Small intestine (tissue), 7 donors: ENCODE measurements at regions not wholly inside any gene's neighbourhood (a gene's known extent, or its start where the extent isn't known, plus 50 kb on each side); places are given as distances from the start of the nearest gene placed in this dataset.
"Not testable (repeated sequence)": the region's sequence is repeated elsewhere in the genome, so short reads cannot be mapped to it uniquely, and the experiment has no call there.

Source experiments
- DNase-seq, 2 donors: peaks; one replicate each; pipeline versions ENCODE4 v3.0.0 to v3.0.0-alpha.2; 2013
- FAIRE-seq: peaks from 2 replicates; lab custom pipeline; 2012; peaks lifted over from hg19 to GRCh38; lab: Jason Lieb, UNC
- H3K27ac ChIP-seq, 3 donors: one replicate each; pipeline ENCODE4 v1.5.1; 2013; ENCODE audit warnings: low read length in 2 of 3, mild to moderate bottlenecking in 2 of 3, control low read depth in 1 of 3, inconsistent platforms in 1 of 3, low read depth in 1 of 3, moderate library complexity in 1 of 3
- H3K27me3 ChIP-seq, 3 donors: one replicate each; pipeline ENCODE4 v1.6.1; 2013; ENCODE audit warnings: low read length in 3 of 3, inconsistent platforms in 1 of 3; ENCODE audit not compliant: control insufficient read depth in 3 of 3, insufficient read depth in 3 of 3
- H3K36me3 ChIP-seq, 3 donors: one replicate each; pipeline ENCODE4 v1.6.1; 2013; ENCODE audit warnings: low read length in 3 of 3, inconsistent platforms in 1 of 3, low read depth in 1 of 3, mild to moderate bottlenecking in 1 of 3, moderate library complexity in 1 of 3; ENCODE audit not compliant: control insufficient read depth in 3 of 3, insufficient read depth in 2 of 3
- H3K4me1 ChIP-seq, 3 donors: one replicate each; pipeline ENCODE4 v1.6.1; 2013; ENCODE audit warnings: low read length in 2 of 3, inconsistent platforms in 1 of 3, low read depth in 1 of 3, mild to moderate bottlenecking in 1 of 3, moderate library complexity in 1 of 3; ENCODE audit not compliant: control insufficient read depth in 3 of 3, insufficient read depth in 2 of 3
- H3K4me3 ChIP-seq, 3 donors: one replicate each; pipeline ENCODE4 v1.5.1; 2013; ENCODE audit warnings: low read length in 3 of 3, control low read depth in 1 of 3, inconsistent platforms in 1 of 3, low read depth in 1 of 3, mild to moderate bottlenecking in 1 of 3, moderate library complexity in 1 of 3
- H3K9me3 ChIP-seq, 2 donors: one replicate each; pipeline ENCODE4 v1.6.1; 2013; ENCODE audit warnings: low read depth in 1 of 2, low read length in 1 of 2; ENCODE audit not compliant: control insufficient read depth in 2 of 2, insufficient read depth in 1 of 2
- WGBS, 3 donors: extraction: QIAGEN DNeasy Blood & Tissue Kit; methylation state at CpG; one replicate each; pipeline ENCODE4 v1.1.7; 2013; 5-methylcytosine and 5-hydroxymethylcytosine counted together
- donor health status: healthy with polysubstance abuse.
- donor health status: control.
- donor health status: control.
- donor health status: Bipolar disorder and iron deficiency.
- donor health status: healthy.

GRCh38 chr4:67288964-67289363 is 256.3 kb downstream of the CENPC start:
- FAIRE-seq, result no peak
- DNase-seq, result no peak
- H3K9me3 ChIP-seq, result peaks cover 1 to 4% of the 10 kb centered on the region in 2 donors
- WGBS, 3 donors, result 56 to 67% (median 66%) methylated on average over 4 of the region's 4 CpGs
- no peaks in the 10 kb centered on the region for H3K36me3 ChIP-seq
- no peaks in the 10 kb centered on the region for H3K27me3 ChIP-seq
- H3K4me1 ChIP-seq, result no peaks in the 10 kb centered on the region
- H3K4me3 ChIP-seq, result no peak overlapping the region
- no peak overlapping the region for H3K27ac ChIP-seq

DNA sequence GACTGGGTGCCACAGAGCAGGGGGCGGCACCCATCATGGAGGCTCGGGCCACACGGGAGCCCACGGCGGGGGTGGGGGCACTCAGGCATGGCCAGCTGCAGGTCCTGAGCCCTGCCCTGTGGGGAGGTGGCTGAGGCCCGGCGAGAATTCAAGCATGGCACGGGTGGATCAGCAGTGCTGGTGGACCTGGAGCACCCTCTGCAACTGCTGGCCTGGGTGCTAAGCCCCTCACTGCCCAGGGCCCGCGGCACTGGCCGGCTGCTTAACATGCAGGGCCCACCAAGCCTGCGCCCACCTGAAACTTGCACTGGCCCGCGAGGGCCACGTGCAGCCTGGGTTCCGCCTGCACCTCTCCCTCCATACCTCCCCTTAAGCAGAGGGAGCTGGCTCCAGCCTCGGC is 258.6 kb downstream of the CENPC start:
- WGBS, 3 donors, result 94% methylated on average over 14 to 17 of the region's 17 CpGs
- Histone ChIP-seq H3K9me3 (peaks cover 1 to 4% of the 10 kb centered on the region in 2 donors), H3K4me3 (no peak overlapping the region), H3K27ac (no peak overlapping the region), H3K27me3 (no peaks in the 10 kb centered on the region), H3K4me1 (no peaks in the 10 kb centered on the region), H3K36me3 (no peaks in the 10 kb centered on the region)
- FAIRE-seq, result no peak
- no peak for DNase-seq

- no peak for DNase-seq
- H3K36me3 ChIP-seq, result no peaks in the 10 kb centered on the region
- no peaks in the 10 kb centered on the region for H3K4me1 ChIP-seq
- peaks cover 1 to 4% of the 10 kb centered on the region in 2 donors for H3K9me3 ChIP-seq
- H3K27me3 ChIP-seq, result no peaks in the 10 kb centered on the region
- FAIRE-seq, result no peak
- no peak overlapping the region for H3K4me3 ChIP-seq
- no peak overlapping the region for H3K27ac ChIP-seq
- 84 to 88% (median 87%) methylated on average over 13 of the region's 13 CpGs for WGBS, 3 donors
Observed at GRCh38 chr4:67282749-67283148, 262.6 kb downstream of the CENPC start.

DNA sequence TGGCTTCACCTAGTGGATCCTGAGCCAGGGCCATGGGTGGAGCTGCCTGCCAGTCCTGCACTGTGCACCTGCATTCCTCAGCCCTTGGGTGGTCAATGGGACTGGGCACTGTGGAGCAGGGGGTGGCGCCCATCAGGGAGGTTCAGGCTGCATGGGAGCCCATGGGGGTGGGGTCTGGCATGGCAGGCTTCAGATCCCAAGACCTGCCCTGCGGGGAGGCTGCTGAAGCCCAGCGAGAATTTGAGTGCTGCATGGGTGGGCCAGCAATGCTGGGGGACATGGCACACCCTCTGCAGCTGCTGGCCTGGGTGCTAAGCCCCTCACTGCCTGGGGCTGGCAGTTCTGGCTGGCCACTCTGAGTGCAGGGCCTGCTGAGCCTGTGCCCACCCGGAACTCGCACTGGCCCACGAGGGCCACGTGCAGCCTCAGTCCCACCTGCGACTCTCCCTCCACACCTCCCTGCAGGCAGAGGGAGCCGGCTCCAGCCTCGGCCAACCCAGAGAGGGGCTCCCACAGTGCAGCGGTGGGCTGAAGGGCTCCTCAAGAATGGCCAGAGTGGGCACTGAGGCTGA is 270.0 kb downstream of the CENPC start:
- Histone ChIP-seq H3K36me3 (no peaks in the 10 kb centered on the region), H3K27ac (no peak overlapping the region), H3K9me3 (peaks cover 0 to 14% of the 10 kb centered on the region in 2 donors), H3K4me3 (no peak overlapping the region), H3K27me3 (no peaks in the 10 kb centered on the region), H3K4me1 (no peaks in the 10 kb centered on the region)
- FAIRE-seq (no peak), DNase-seq (no peak)
- 85 to 89% (median 87%) methylated on average over 10 to 11 of the region's 11 CpGs for WGBS, 3 donors

GRCh38 chr4:67274671-67275070 is 270.6 kb downstream of the CENPC start:
- H3K4me3 ChIP-seq, H3K36me3 ChIP-seq, H3K27me3 ChIP-seq, FAIRE-seq, H3K27ac ChIP-seq, DNase-seq, H3K4me1 ChIP-seq: not testable (repeated sequence)
- 57 to 86% (median 71%) methylated on average over 3 of the region's 3 CpGs for WGBS, 3 donors
- H3K9me3 ChIP-seq, result peaks cover 0 to 14% of the 10 kb centered on the region in 2 donors

GRCh38 chr4:67273666-67274065 is 271.6 kb downstream of the CENPC start:
- DNase-seq, result no peak
- 34 to 67% (median 57%) methylated on average over 2 of the region's 2 CpGs for WGBS, 3 donors
- H3K27ac ChIP-seq, result no peak overlapping the region
- no peaks in the 10 kb centered on the region for H3K36me3 ChIP-seq
- H3K27me3 ChIP-seq, result no peaks in the 10 kb centered on the region
- no peak for FAIRE-seq
- peaks cover 0 to 14% of the 10 kb centered on the region in 2 donors for H3K9me3 ChIP-seq
- no peaks in the 10 kb centered on the region for H3K4me1 ChIP-seq
- H3K4me3 ChIP-seq, result no peak overlapping the region

- Histone ChIP-seq H3K36me3 (no peaks in the 10 kb centered on the region), H3K4me3 (no peak overlapping the region), H3K9me3 (no peaks in the 10 kb centered on the region), H3K27ac (no peak overlapping the region), H3K4me1 (no peaks in the 10 kb centered on the region), H3K27me3 (no peaks in the 10 kb centered on the region)
- DNase-seq (no peak), FAIRE-seq (no peak)
- WGBS, 3 donors, result 74 to 84% (median 83%) methylated on average over 1 of the region's 1 CpG
Observed at GRCh38 chr4:67261971-67262370, 283.3 kb downstream of the CENPC start.

- Histone ChIP-seq H3K27me3 (no peaks in the 10 kb centered on the region), H3K36me3 (no peaks in the 10 kb centered on the region), H3K4me1 (no peaks in the 10 kb centered on the region), H3K9me3 (no peaks in the 10 kb centered on the region), H3K4me3 (no peak overlapping the region), H3K27ac (no peak overlapping the region)
- 56 to 62% (median 62%) methylated on average over 3 of the region's 3 CpGs for WGBS, 3 donors
- FAIRE-seq, result no peak
- DNase-seq, result no peak
Observed at GRCh38 chr4:67256388-67257043, 288.8 kb downstream of the CENPC start.
